K562 (cell line): ENCODE measurements at regions not wholly inside any gene's neighbourhood (a gene's known extent, or its start where the extent isn't known, plus 50 kb on each side); places are given as distances from the start of the nearest gene placed in this dataset.

Experiments used
- ATAC-seq: fragments of 200-7000 bp; cut with Tn5 transposase; 3 replicates; pipeline ENCODE4 v1.9.1; 2020; ENCODE audit warnings: moderate library complexity
- BruUV-seq: library from RNA; stranded (reverse); fragments of 400-500 nt; replicated peaks from 2 replicates; lab custom pipeline; 2021; lab: Mats Ljungman, UMichigan
- CTCF ChIA-PET: fragments of 300-600 bp; formaldehyde crosslinking; extraction: SDS; loops from one replicate; lab custom pipeline; 2021; ENCODE audit warnings: low intra/inter-chr PET ratio; lab: Yijun Ruan, JAX
- POLR2A ChIA-PET: fragments of 300-600, 350-650 bp; sonication (Branson Sonifier 250); formaldehyde crosslinking; extraction: SDS; loops from one replicate; lab custom pipeline; 2021; ENCODE audit warnings: antibody characterized with exemption, inconsistent platforms; lab: Yijun Ruan, JAX
- DNase-seq, 4 experiments: peaks; one replicate each; pipeline versions ENCODE4 v3.0.0 to v3.0.0-alpha.2; 2011 to 2018; ENCODE audit warnings: low spot score in 3 of 4, mixed read lengths in 3 of 4; ENCODE audit errors: extremely low read depth in 1 of 4
- FAIRE-seq: peaks from 2 replicates; lab custom pipeline; 2011; peaks lifted over from hg19 to GRCh38; lab: Jason Lieb, UNC
- H2AFZ ChIP-seq: 2 replicates; pipeline ENCODE4 v1.6.0; 2011; ENCODE audit warnings: low read depth, low read length, control low read depth, inconsistent platforms
- H3K27ac ChIP-seq: fragments of 200-600 bp; 3 replicates; pipeline ENCODE4 v1.8.0; 2011; ENCODE audit warnings: low read depth, mild to moderate bottlenecking, control low read depth, inconsistent platforms, low read length, moderate library complexity, mixed read lengths; ENCODE audit errors: extremely low read depth
- H3K27me3 ChIP-seq, 2 experiments: fragments of 300-600 bp in 1 of 2; 2 replicates in 1 of 2; 3 replicates in 1 of 2; pipeline versions ENCODE4 v1.6.0 to v1.8.0; 2011; ENCODE audit warnings: inconsistent platforms in 2 of 2, low read length in 2 of 2, mild to moderate bottlenecking in 1 of 2, mixed read lengths in 1 of 2, moderate library complexity in 1 of 2; ENCODE audit not compliant: control insufficient read depth in 2 of 2, insufficient read depth in 2 of 2
- H3K36me3 ChIP-seq: fragments of 300-600 bp; 3 replicates; pipeline ENCODE4 v1.8.0; 2011; ENCODE audit warnings: mild to moderate bottlenecking, low read length, inconsistent platforms; ENCODE audit not compliant: control insufficient read depth, insufficient read depth
- H3K4me1 ChIP-seq, 2 experiments: fragments of 200-600 bp in 1 of 2; replicated peaks in 1 of 2; 2 replicates in 1 of 2; 3 replicates in 1 of 2; pipeline versions ENCODE4 v1.5.1 to v1.8.0; 2011; ENCODE audit warnings: inconsistent platforms in 2 of 2, low read length in 2 of 2, mild to moderate bottlenecking in 1 of 2, mixed read lengths in 1 of 2, moderate library complexity in 1 of 2; ENCODE audit not compliant: control insufficient read depth in 2 of 2, insufficient read depth in 2 of 2
- H3K4me2 ChIP-seq: 2 replicates; pipeline ENCODE4 v1.6.1; 2011; ENCODE audit warnings: low read length, control low read depth, inconsistent platforms, mixed read lengths; ENCODE audit not compliant: insufficient read depth
- H3K4me3 ChIP-seq: fragments of 200-600 bp; sonication (generic), shearing (Covaris generic); 2 replicates; pipeline ENCODE4 v1.5.1; 2016; ENCODE audit warnings: control low read depth, inconsistent platforms
- H3K79me2 ChIP-seq: fragments of 200-600 bp; 3 replicates; pipeline ENCODE4 v1.8.0; 2011; ENCODE audit warnings: low read length, inconsistent platforms; ENCODE audit not compliant: control insufficient read depth, insufficient read depth
- H3K9ac ChIP-seq, 2 experiments: 2 replicates each; pipeline versions ENCODE4 v1.6.0 to v1.6.1; 2011; ENCODE audit warnings: low read depth in 2 of 2, low read length in 2 of 2, control low read depth in 1 of 2, inconsistent platforms in 1 of 2, mild to moderate bottlenecking in 1 of 2, mixed read lengths in 1 of 2; ENCODE audit not compliant: insufficient read depth in 1 of 2
- H3K9me1 ChIP-seq: one replicate; pipeline ENCODE4 v1.6.0; 2011; ENCODE audit warnings: inconsistent platforms, mild to moderate bottlenecking, low read length, moderate library complexity; ENCODE audit not compliant: control insufficient read depth, insufficient read depth
- H3K9me3 ChIP-seq: replicated peaks from 2 replicates; pipeline ENCODE4 v1.5.1; 2011; ENCODE audit warnings: low read depth, low read length, inconsistent platforms; ENCODE audit not compliant: control insufficient read depth, insufficient read depth
- H4K20me1 ChIP-seq: replicated peaks from 2 replicates; pipeline ENCODE4 v1.6.1; 2011; ENCODE audit warnings: low read length, inconsistent platforms, mixed read lengths; ENCODE audit not compliant: control insufficient read depth, insufficient read depth
- ADNP ChIP-seq: fragments of 200-800 bp; sonication (Bioruptor generic); IDR thresholded peaks from 2 replicates; pipeline ENCODE4 v1.6.1; 2016; ENCODE audit warnings: missing genetic modification characterization, missing compliant biosample characterization
- ETV6 ChIP-seq, 3 experiments: fragments of 150-350 bp in 1 of 3; sonication (generic) in 1 of 3; formaldehyde crosslinking in 1 of 3; IDR thresholded peaks; 2 replicates each; pipeline versions ENCODE4 v1.6.1 to v1.8.0; 2014 to 2022; ENCODE audit warnings: borderline replicate concordance in 2 of 3, low read depth in 2 of 3, antibody characterized with exemption in 1 of 3, low read length in 1 of 3, mild to moderate bottlenecking in 1 of 3, missing genetic modification reagents in 1 of 3
- GTF2A2 ChIP-seq: IDR thresholded peaks from 2 replicates; pipeline ENCODE4 v1.6.1; 2016; ENCODE audit warnings: mild to moderate bottlenecking, missing genetic modification characterization, missing compliant biosample characterization
- JUN ChIP-seq, 2 experiments: sonication (generic) in 1 of 2; formaldehyde crosslinking in 1 of 2; IDR thresholded peaks; 2 replicates each; pipeline versions ENCODE4 v1.6.1 to v1.8.0; 2012 to 2022; ENCODE audit warnings: borderline replicate concordance in 2 of 2, mild to moderate bottlenecking in 2 of 2, improper control_type of control experiment in 1 of 2, low read depth in 1 of 2, low read length in 1 of 2, missing genetic modification reagents in 1 of 2
- MEIS2 ChIP-seq: fragments of 450-650 bp; IDR thresholded peaks from 2 replicates; pipeline ENCODE4 v1.6.1; 2014; ENCODE audit warnings: mild to moderate bottlenecking; ENCODE audit not compliant: partially characterized antibody
- MTF1 ChIP-seq: fragments of 250-450 bp; sonication (Bioruptor Pico); IDR thresholded peaks from 2 replicates; pipeline ENCODE4 v1.9.0; 2021; ENCODE audit warnings: moderate library complexity, mild to moderate bottlenecking, inconsistent platforms, borderline replicate concordance
- NFYB ChIP-seq: IDR thresholded peaks from 2 replicates; pipeline ENCODE4 v1.6.1; 2011; ENCODE audit warnings: mild to moderate bottlenecking, moderate library complexity; ENCODE audit not compliant: insufficient read length; ENCODE audit errors: extremely low read depth
- NR2C1 ChIP-seq, 2 experiments: fragments of 450-650 bp; IDR thresholded peaks; 2 replicates each; pipeline ENCODE4 v1.6.1; 2017; ENCODE audit warnings: mild to moderate bottlenecking in 2 of 2, antibody characterized with exemption in 1 of 2, inconsistent platforms in 1 of 2, missing compliant biosample characterization in 1 of 2, missing genetic modification characterization in 1 of 2
- PHF8 ChIP-seq: fragments of 200-600 bp; sonication (generic); IDR thresholded peaks from 2 replicates; pipeline ENCODE4 v1.6.1; 2012; ENCODE audit warnings: mixed run types, mild to moderate bottlenecking, inconsistent platforms, low read length, moderate library complexity, borderline replicate concordance
- POLR3A ChIP-seq: IDR thresholded peaks from 2 replicates; pipeline ENCODE4 v1.6.1; 2011; ENCODE audit warnings: borderline replicate concordance, mild to moderate bottlenecking, moderate library complexity; ENCODE audit not compliant: insufficient read length, insufficient read depth; ENCODE audit errors: extremely low read depth
- RBM17 ChIP-seq: fragments of 200-400 bp; formaldehyde crosslinking; IDR thresholded peaks from 2 replicates; pipeline ENCODE4 v1.6.1; 2017; ENCODE audit warnings: low read depth, mild to moderate bottlenecking, low read length, borderline replicate concordance
- STAG1 ChIP-seq: sonication (generic); formaldehyde crosslinking; IDR thresholded peaks from 2 replicates; pipeline ENCODE4 v1.5.0; 2020; ENCODE audit warnings: missing genetic modification reagents, borderline replicate concordance
- TBL1XR1 ChIP-seq, 2 experiments: IDR thresholded peaks; 2 replicates each; pipeline ENCODE4 v1.6.1; 2012; ENCODE audit warnings: improper control_type of control experiment in 2 of 2, low read length in 2 of 2, mild to moderate bottlenecking in 1 of 2
- ZNF140 ChIP-seq: fragments of 250-450 bp; sonication (Bioruptor Pico); IDR thresholded peaks from 2 replicates; pipeline ENCODE4 v1.8.0; 2021; ENCODE audit warnings: moderate library complexity, mild to moderate bottlenecking, inconsistent platforms
- ZNF23 ChIP-seq: fragments of 250-450 bp; sonication (Bioruptor Pico); IDR thresholded peaks from 2 replicates; pipeline ENCODE4 v1.4.0; 2020; ENCODE audit warnings: mild to moderate bottlenecking
- WGBS: fragments of 100-300 bp; shearing (Covaris generic); methylation state at CpG from one replicate; pipeline ENCODE4 v1.1.6; 2016; ENCODE audit warnings: low coverage, mixed read lengths; ENCODE audit not compliant: insufficient coverage; ENCODE audit errors: missing lambda C conversion rate; 5-methylcytosine and 5-hydroxymethylcytosine counted together
- in situ Hi-C: fragments of 300-500 bp; cut with MboI; formaldehyde crosslinking; loops from 4 replicates; pipeline ENCODE4 v1.15.0; 2018; ENCODE audit warnings: inconsistent platforms, mixed read lengths
- intact Hi-C: fragments of 100-400 bp; cut with micrococcal nuclease; formaldehyde crosslinking; loops from 2 replicates; pipeline ENCODE4 v1.14.2; 2022
- TF ChIP-seq, protein P1 (sequence below): fragments of 250-450 bp; sonication (Bioruptor Pico); IDR thresholded peaks from 2 replicates; pipeline ENCODE4 v1.4.0; 2020

DNA sequence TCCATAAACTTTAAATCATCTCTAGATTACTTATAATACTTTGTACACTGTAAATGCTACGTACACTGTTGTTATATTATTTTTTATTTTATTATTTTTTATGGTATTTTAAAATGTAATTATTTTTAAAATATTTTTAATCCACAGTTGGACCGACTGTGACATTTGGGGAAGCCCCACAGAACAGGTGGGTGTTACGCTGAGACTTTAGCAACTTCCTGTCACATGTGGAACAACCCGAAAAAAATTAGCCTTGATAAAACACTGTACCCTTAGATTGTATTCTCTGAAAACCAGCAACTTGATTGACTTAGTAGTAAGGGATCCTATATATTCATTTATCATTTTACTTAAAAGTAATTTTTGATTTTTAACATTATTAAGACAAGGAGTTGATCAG lies 1755.7 kb upstream of the SEL1L start:
- Histone ChIP-seq H4K20me1 (no peaks in the 10 kb centered on the region), H3K9ac (no peak overlapping the region), H3K27me3 (no peaks in the 10 kb centered on the region), H3K4me3 (no peak overlapping the region), H3K4me1 (no peaks in the 10 kb centered on the region), H3K36me3 (no peaks in the 10 kb centered on the region), H3K27ac (no peak overlapping the region), H3K79me2 (no peaks in the 10 kb centered on the region), H3K9me1 (no peaks in the 10 kb centered on the region), H3K9me3 (no peaks in the 10 kb centered on the region), H2AFZ (no peak overlapping the region), H3K4me2 (no peak overlapping the region)
- intact Hi-C loops (no loop called here), in situ Hi-C loops (no loop called here)
- CTCF ChIA-PET = no interaction called here
- ATAC-seq (no peak), DNase-seq (no peak), FAIRE-seq (no peak)
- POLR2A ChIA-PET = no interaction called here
- 2% methylated on average over 4 of the region's 4 CpGs for WGBS
- BruUV-seq = no TSS peak
- TF ChIP-seq ADNP = no peak
- TF ChIP-seq JUN (IDR thresholded peaks at IDR 0.05; ENCODE audit: borderline replicate concordance, low read depth, low read length) = no peak
- TF ChIP-seq JUN (CRISPR knock-in tag; IDR thresholded peaks at IDR 0.05; ENCODE audit: borderline replicate concordance) = no peak
- no peak for TF ChIP-seq NR2C1 (IDR thresholded peaks at IDR 0.05)
- TF ChIP-seq NR2C1 (tag; IDR thresholded peaks at IDR 0.05) = no peak
- TF ChIP-seq RBM17 = no peak
- no peak for TF ChIP-seq GTF2A2
- TF ChIP-seq, protein P1, sequence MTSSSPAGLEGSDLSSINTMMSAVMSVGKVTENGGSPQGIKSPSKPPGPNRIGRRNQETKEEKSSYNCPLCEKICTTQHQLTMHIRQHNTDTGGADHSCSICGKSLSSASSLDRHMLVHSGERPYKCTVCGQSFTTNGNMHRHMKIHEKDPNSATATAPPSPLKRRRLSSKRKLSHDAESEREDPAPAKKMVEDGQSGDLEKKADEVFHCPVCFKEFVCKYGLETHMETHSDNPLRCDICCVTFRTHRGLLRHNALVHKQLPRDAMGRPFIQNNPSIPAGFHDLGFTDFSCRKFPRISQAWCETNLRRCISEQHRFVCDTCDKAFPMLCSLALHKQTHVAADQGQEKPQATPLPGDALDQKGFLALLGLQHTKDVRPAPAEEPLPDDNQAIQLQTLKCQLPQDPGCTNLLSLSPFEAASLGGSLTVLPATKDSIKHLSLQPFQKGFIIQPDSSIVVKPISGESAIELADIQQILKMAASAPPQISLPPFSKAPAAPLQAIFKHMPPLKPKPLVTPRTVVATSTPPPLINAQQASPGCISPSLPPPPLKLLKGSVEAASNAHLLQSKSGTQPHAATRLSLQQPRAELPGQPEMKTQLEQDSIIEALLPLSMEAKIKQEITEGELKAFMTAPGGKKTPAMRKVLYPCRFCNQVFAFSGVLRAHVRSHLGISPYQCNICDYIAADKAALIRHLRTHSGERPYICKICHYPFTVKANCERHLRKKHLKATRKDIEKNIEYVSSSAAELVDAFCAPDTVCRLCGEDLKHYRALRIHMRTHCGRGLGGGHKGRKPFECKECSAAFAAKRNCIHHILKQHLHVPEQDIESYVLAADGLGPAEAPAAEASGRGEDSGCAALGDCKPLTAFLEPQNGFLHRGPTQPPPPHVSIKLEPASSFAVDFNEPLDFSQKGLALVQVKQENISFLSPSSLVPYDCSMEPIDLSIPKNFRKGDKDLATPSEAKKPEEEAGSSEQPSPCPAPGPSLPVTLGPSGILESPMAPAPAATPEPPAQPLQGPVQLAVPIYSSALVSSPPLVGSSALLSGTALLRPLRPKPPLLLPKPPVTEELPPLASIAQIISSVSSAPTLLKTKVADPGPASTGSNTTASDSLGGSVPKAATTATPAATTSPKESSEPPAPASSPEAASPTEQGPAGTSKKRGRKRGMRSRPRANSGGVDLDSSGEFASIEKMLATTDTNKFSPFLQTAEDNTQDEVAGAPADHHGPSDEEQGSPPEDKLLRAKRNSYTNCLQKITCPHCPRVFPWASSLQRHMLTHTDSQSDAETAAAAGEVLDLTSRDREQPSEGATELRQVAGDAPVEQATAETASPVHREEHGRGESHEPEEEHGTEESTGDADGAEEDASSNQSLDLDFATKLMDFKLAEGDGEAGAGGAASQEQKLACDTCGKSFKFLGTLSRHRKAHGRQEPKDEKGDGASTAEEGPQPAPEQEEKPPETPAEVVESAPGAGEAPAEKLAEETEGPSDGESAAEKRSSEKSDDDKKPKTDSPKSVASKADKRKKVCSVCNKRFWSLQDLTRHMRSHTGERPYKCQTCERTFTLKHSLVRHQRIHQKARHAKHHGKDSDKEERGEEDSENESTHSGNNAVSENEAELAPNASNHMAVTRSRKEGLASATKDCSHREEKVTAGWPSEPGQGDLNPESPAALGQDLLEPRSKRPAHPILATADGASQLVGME (CRISPR knock-in tag) = no peak
- TF ChIP-seq MEIS2 = no peak
- no peak for TF ChIP-seq STAG1 (CRISPR knock-in tag)
- no peak for TF ChIP-seq POLR3A
- no peak for TF ChIP-seq NFYB
- TF ChIP-seq PHF8 = no peak
- TF ChIP-seq ETV6 (IDR thresholded peaks at IDR 0.05; ENCODE audit: borderline replicate concordance in 1 of 2, low read depth in 2 of 2, low read length in 1 of 2) = no peak
- no peak for TF ChIP-seq ETV6 (CRISPR knock-in tag; IDR thresholded peaks at IDR 0.05; ENCODE audit: borderline replicate concordance)
- no peak for TF ChIP-seq ZNF23 (CRISPR knock-in tag)
- no peak for TF ChIP-seq TBL1XR1 (IDR thresholded peaks at IDR 0.05; ENCODE audit: low read length in 2 of 2)
- no peak for TF ChIP-seq MTF1 (CRISPR knock-in tag)
- no peak for TF ChIP-seq ZNF140 (CRISPR knock-in tag)
